Liver (tissue), 3 donors: ENCODE measurements at regions not wholly inside any gene's neighbourhood (a gene's known extent, or its start where the extent isn't known, plus 50 kb on each side); places are given as distances from the start of the nearest gene placed in this dataset.

ENCODE experiments used
- EGR1 ChIP-seq, 2 donors: IDR thresholded peaks; 2 replicates each; pipeline ENCODE4 v1.6.1; 2016 to 2018; ENCODE audit warnings: antibody characterized with exemption in 2 of 2, low read depth in 2 of 2
- FOXA1 ChIP-seq: IDR thresholded peaks from 2 replicates; pipeline ENCODE4 v1.6.1; 2016; ENCODE audit warnings: antibody characterized with exemption
- GABPA ChIP-seq, 2 donors: IDR thresholded peaks in 1 of 2; conservative IDR thresholded peaks in 1 of 2; 2 replicates each; pipeline ENCODE4 v1.6.1; 2016; ENCODE audit warnings: antibody characterized with exemption in 2 of 2, mild to moderate bottlenecking in 1 of 2, moderate library complexity in 1 of 2
- MAX ChIP-seq: IDR thresholded peaks from 2 replicates; pipeline ENCODE4 v1.6.1; 2016; ENCODE audit warnings: antibody characterized with exemption
- RAD21 ChIP-seq, 2 donors: IDR thresholded peaks; 2 replicates each; pipeline ENCODE4 v1.6.1; 2016; ENCODE audit warnings: antibody characterized with exemption in 2 of 2, mild to moderate bottlenecking in 2 of 2
- REST ChIP-seq: IDR thresholded peaks from 2 replicates; pipeline ENCODE4 v1.6.1; 2016; ENCODE audit warnings: antibody characterized with exemption, mild to moderate bottlenecking
- RXRA ChIP-seq, 2 donors: IDR thresholded peaks; 2 replicates each; pipeline ENCODE4 v1.6.1; 2017 to 2018; ENCODE audit warnings: antibody characterized with exemption in 2 of 2, mild to moderate bottlenecking in 1 of 2
- TAF1 ChIP-seq: conservative IDR thresholded peaks from 2 replicates; pipeline ENCODE4 v1.6.1; 2016; ENCODE audit warnings: antibody characterized with exemption, mild to moderate bottlenecking
- YY1 ChIP-seq: IDR thresholded peaks from 2 replicates; pipeline ENCODE4 v1.6.1; 2016; ENCODE audit warnings: antibody characterized with exemption, mild to moderate bottlenecking
- ZBTB33 ChIP-seq: IDR thresholded peaks from 2 replicates; pipeline ENCODE4 v1.6.1; 2016; ENCODE audit warnings: antibody characterized with exemption
- TF ChIP-seq, protein P1 (sequence below): fragments of 150-350 bp; IDR thresholded peaks from 2 replicates; pipeline ENCODE4 v1.5.1; 2017; ENCODE audit warnings: improper control_type of control experiment, low read depth, low read length; ENCODE audit not compliant: missing input control
- donor health status: healthy.
- donor health status: healthy.

DNA sequence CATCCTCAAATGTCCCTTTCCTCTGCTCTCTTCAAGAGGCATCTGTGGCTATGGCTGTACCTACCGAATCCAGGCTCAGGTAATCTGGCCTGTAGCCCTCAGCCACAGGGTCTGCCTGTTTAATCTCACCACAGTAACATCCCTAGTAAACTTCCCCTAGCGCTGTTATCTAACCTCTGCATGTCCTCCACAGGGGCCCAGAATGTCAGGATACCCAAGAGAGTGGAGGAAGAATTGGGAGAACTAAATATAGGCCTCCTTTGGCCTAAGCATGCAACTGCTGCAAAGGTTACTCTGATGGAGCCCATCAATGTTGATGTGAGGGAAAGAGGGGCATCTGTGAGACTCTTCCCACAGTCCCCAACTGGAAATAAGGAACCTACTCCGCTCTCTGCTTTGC lies 63.2 kb upstream of the IFNG-AS1 start:
- TF ChIP-seq REST = no peak
- TF ChIP-seq, protein P1, sequence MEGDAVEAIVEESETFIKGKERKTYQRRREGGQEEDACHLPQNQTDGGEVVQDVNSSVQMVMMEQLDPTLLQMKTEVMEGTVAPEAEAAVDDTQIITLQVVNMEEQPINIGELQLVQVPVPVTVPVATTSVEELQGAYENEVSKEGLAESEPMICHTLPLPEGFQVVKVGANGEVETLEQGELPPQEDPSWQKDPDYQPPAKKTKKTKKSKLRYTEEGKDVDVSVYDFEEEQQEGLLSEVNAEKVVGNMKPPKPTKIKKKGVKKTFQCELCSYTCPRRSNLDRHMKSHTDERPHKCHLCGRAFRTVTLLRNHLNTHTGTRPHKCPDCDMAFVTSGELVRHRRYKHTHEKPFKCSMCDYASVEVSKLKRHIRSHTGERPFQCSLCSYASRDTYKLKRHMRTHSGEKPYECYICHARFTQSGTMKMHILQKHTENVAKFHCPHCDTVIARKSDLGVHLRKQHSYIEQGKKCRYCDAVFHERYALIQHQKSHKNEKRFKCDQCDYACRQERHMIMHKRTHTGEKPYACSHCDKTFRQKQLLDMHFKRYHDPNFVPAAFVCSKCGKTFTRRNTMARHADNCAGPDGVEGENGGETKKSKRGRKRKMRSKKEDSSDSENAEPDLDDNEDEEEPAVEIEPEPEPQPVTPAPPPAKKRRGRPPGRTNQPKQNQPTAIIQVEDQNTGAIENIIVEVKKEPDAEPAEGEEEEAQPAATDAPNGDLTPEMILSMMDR = no peak
- TF ChIP-seq YY1 = no peak
- no peak for TF ChIP-seq TAF1
- no peak for TF ChIP-seq RAD21 (IDR thresholded peaks at IDR 0.05)
- TF ChIP-seq ZBTB33 = no peak
- no peak for TF ChIP-seq FOXA1
- no peak for TF ChIP-seq MAX
- no peak for TF ChIP-seq RXRA (IDR thresholded peaks at IDR 0.05)
- TF ChIP-seq GABPA (IDR thresholded peaks at IDR 0.05 in 1 of 2, conservative IDR thresholded peaks at IDR 0.05 in 1 of 2) = no peak
- TF ChIP-seq EGR1 (IDR thresholded peaks at IDR 0.05; ENCODE audit: low read depth in 2 of 2) = no peak
